HEK293 (cell line): ENCODE measurements at regions not wholly inside any gene's neighbourhood (a gene's known extent, or its start where the extent isn't known, plus 50 kb on each side); places are given as distances from the start of the nearest gene placed in this dataset.

Source experiments
- CTCF ChIA-PET: fragments of 350-600 bp; formaldehyde crosslinking; extraction: SDS; loops from one replicate; lab custom pipeline; 2021; ENCODE audit warnings: antibody characterized with exemption; lab: Yijun Ruan, JAX
- POLR2A ChIA-PET: fragments of 300-600 bp; formaldehyde crosslinking; extraction: SDS; loops from one replicate; lab custom pipeline; 2020; ENCODE audit warnings: antibody characterized with exemption, inconsistent platforms; lab: Yijun Ruan, JAX
- H3K27ac ChIP-seq: fragments of 200-500 bp; sonication (Bioruptor generic); 2 replicates; pipeline ENCODE4 v1.5.1; 2014; ENCODE audit warnings: low read depth, low read length, control low read depth, inconsistent platforms; ENCODE audit errors: extremely low read depth
- H3K36me3 ChIP-seq, 2 experiments: fragments of 200-500 bp in 1 of 2; sonication (Bioruptor generic) in 1 of 2; 1 replicate in 1 of 2; 2 replicates in 1 of 2; pipeline ENCODE4 v1.5.1; 2014 to 2017; ENCODE audit warnings: inconsistent platforms in 2 of 2, low read length in 2 of 2; ENCODE audit not compliant: control insufficient read depth in 2 of 2, insufficient read depth in 1 of 2
- H3K4me1 ChIP-seq: fragments of 200-500 bp; sonication (Bioruptor generic); 2 replicates; pipeline ENCODE4 v1.5.1; 2014; ENCODE audit warnings: mild to moderate bottlenecking, low read length, inconsistent platforms; ENCODE audit not compliant: control insufficient read depth, insufficient read depth
- H3K4me3 ChIP-seq: 2 replicates; pipeline ENCODE4 v1.5.1; 2011; ENCODE audit warnings: low read depth, mild to moderate bottlenecking, control low read depth, low read length, moderate library complexity
- H3K9me3 ChIP-seq: fragments of 200-500 bp; sonication (Bioruptor generic); 2 replicates; pipeline ENCODE4 v1.5.1; 2014; ENCODE audit warnings: low read depth, low read length, inconsistent platforms; ENCODE audit not compliant: control insufficient read depth, insufficient read depth
- KLF10 ChIP-seq: fragments of 450-650 bp; IDR thresholded peaks from 2 replicates; pipeline ENCODE4 v1.5.1; 2018; ENCODE audit warnings: missing biosample characterization, mild to moderate bottlenecking, missing genetic modification characterization
- RBAK ChIP-seq: fragments of 450-650 bp; formaldehyde crosslinking; IDR thresholded peaks from 2 replicates; pipeline ENCODE4 v1.5.1; 2016; ENCODE audit warnings: missing biosample characterization, missing genetic modification characterization
- REPIN1 ChIP-seq: fragments of 450-650 bp; formaldehyde crosslinking; IDR thresholded peaks from 2 replicates; pipeline ENCODE4 v1.5.1; 2017; ENCODE audit warnings: missing biosample characterization, missing genetic modification characterization, low read depth
- SCRT2 ChIP-seq: fragments of 450-650 bp; formaldehyde crosslinking; IDR thresholded peaks from 2 replicates; pipeline ENCODE4 v1.5.1; 2016; ENCODE audit warnings: missing biosample characterization, missing genetic modification characterization
- SETDB1 ChIP-seq: IDR thresholded peaks from one replicate; pipeline ENCODE4 v1.6.1; 2017; ENCODE audit warnings: mild to moderate bottlenecking, low read length, moderate library complexity, mixed read lengths; ENCODE audit not compliant: insufficient read length
- ZFHX2 ChIP-seq: fragments of 450-650 bp; formaldehyde crosslinking; conservative IDR thresholded peaks from 2 replicates; pipeline ENCODE4 v1.5.1; 2016; ENCODE audit warnings: missing biosample characterization, missing genetic modification characterization
- ZFP3 ChIP-seq: fragments of 450-650 bp; formaldehyde crosslinking; IDR thresholded peaks from 2 replicates; pipeline ENCODE4 v1.5.1; 2016; ENCODE audit warnings: low read depth, missing biosample characterization, missing genetic modification characterization
- ZNF202 ChIP-seq: fragments of 450-650 bp; formaldehyde crosslinking; IDR thresholded peaks from 2 replicates; pipeline ENCODE4 v1.5.1; 2016; ENCODE audit warnings: missing biosample characterization, missing genetic modification characterization, borderline replicate concordance
- ZNF211 ChIP-seq: fragments of 450-650 bp; formaldehyde crosslinking; IDR thresholded peaks from 2 replicates; pipeline ENCODE4 v1.5.1; 2016; ENCODE audit warnings: low read depth, missing biosample characterization, missing genetic modification characterization
- ZNF23 ChIP-seq: fragments of 450-650 bp; formaldehyde crosslinking; IDR thresholded peaks from 2 replicates; pipeline ENCODE4 v1.5.1; 2016; ENCODE audit warnings: missing biosample characterization, missing genetic modification characterization, borderline replicate concordance
- ZNF248 ChIP-seq: fragments of 450-650 bp; formaldehyde crosslinking; IDR thresholded peaks from 2 replicates; pipeline ENCODE4 v1.5.1; 2017; ENCODE audit warnings: missing biosample characterization, missing genetic modification characterization
- ZNF335 ChIP-seq: fragments of 450-650 bp; formaldehyde crosslinking; conservative IDR thresholded peaks from 2 replicates; pipeline ENCODE4 v1.5.1; 2016; ENCODE audit warnings: missing biosample characterization, missing genetic modification characterization
- ZNF391 ChIP-seq: fragments of 450-650 bp; formaldehyde crosslinking; IDR thresholded peaks from 2 replicates; pipeline ENCODE4 v1.5.1; 2016; ENCODE audit warnings: low read depth, missing biosample characterization, missing genetic modification characterization, borderline replicate concordance
- ZNF76 ChIP-seq: fragments of 450-650 bp; formaldehyde crosslinking; IDR thresholded peaks from 2 replicates; pipeline ENCODE4; 2016; ENCODE audit warnings: low read depth, missing biosample characterization, missing genetic modification characterization, borderline replicate concordance
- ZNF791 ChIP-seq: fragments of 450-650 bp; formaldehyde crosslinking; IDR thresholded peaks from 2 replicates; pipeline ENCODE4 v1.5.1; 2016; ENCODE audit warnings: missing biosample characterization, missing genetic modification characterization
- TF ChIP-seq, protein P1 (sequence below): fragments of 450-650 bp; formaldehyde crosslinking; IDR thresholded peaks from 2 replicates; pipeline ENCODE4 v1.5.1; 2017; ENCODE audit warnings: missing biosample characterization, mild to moderate bottlenecking, missing genetic modification characterization, moderate library complexity
- TF ChIP-seq, protein P2 (sequence below): fragments of 450-650 bp; formaldehyde crosslinking; IDR thresholded peaks from 2 replicates; pipeline ENCODE4 v1.5.1; 2016; ENCODE audit warnings: missing biosample characterization, missing genetic modification characterization
- TF ChIP-seq, protein P3 (sequence below): fragments of 450-650 bp; formaldehyde crosslinking; IDR thresholded peaks from 2 replicates; pipeline ENCODE4 v1.5.0; 2017; ENCODE audit warnings: missing biosample characterization, missing genetic modification characterization, borderline replicate concordance
- TF ChIP-seq, protein P4 (sequence below): fragments of 450-650 bp; IDR thresholded peaks from 2 replicates; pipeline ENCODE4 v1.5.1; 2018; ENCODE audit warnings: missing biosample characterization, missing genetic modification characterization

DNA sequence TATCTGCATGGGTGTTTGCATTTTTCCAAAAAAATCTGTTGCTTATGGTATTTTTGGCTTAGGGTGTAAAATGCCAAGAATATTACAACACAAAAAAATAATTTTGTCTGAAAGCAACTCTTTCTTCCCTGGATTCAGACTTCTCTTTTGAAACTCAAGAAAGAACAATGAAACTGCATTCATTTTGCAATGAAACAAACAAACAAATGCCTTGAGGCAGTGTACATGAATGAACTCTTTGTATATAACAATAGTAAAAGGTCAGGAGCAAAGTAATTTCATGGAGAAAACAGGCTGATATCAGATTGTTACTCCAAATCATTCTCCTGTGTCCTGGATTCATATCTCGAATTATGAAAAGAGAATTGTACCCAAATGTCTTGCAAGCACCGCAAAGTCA, 301.6 kb upstream of the CDH20 start:
- ChIA-PET POLR2A (no interaction called here), CTCF (no interaction called here)
- Histone ChIP-seq H3K27ac (no peak overlapping the region), H3K4me3 (no peak overlapping the region), H3K4me1 (no peaks in the 10 kb centered on the region), H3K36me3 (no peaks in the 10 kb centered on the region), H3K9me3 (no peaks in the 10 kb centered on the region)
- TF ChIP-seq KLF10 (tag by site-specific recombination) (no peak), ZFHX2 (tag by site-specific recombination) (no peak), ZNF791 (no peak), RBAK (no peak), ZNF391 (tag by site-specific recombination) (no peak)
- TF ChIP-seq, protein P1, sequence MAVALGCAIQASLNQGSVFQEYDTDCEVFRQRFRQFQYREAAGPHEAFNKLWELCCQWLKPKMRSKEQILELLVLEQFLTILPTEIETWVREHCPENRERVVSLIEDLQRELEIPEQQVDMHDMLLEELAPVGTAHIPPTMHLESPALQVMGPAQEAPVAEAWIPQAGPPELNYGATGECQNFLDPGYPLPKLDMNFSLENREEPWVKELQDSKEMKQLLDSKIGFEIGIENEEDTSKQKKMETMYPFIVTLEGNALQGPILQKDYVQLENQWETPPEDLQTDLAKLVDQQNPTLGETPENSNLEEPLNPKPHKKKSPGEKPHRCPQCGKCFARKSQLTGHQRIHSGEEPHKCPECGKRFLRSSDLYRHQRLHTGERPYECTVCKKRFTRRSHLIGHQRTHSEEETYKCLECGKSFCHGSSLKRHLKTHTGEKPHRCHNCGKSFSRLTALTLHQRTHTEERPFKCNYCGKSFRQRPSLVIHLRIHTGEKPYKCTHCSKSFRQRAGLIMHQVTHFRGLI = no peak

DNA sequence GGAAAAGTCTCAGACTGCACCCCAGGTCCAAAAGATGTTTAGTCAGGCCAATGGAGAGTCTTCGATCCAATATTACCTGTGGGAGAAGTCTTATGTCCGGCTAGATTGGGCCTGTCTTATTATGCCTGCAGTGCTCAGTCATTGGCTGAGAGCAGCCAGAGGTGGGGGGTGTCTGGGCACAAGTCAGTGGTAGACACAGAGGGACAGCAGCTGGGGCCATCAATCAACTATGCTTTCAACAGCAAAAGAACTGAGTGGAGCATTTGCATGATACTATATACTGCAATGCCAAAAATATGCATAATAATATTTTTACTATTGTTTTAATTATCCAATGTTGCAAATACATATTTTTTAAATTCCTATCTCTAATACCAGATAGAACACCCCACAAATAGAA, 298.6 kb upstream of the CDH20 start:
- Histone ChIP-seq H3K9me3 (no peaks in the 10 kb centered on the region), H3K36me3 (no peaks in the 10 kb centered on the region), H3K4me1 (no peaks in the 10 kb centered on the region), H3K4me3 (no peak overlapping the region), H3K27ac (no peak overlapping the region)
- TF ChIP-seq RBAK (no peak), ZNF248 (tag by site-specific recombination) (no peak), ZNF76 (no peak), ZNF335 (no peak), SCRT2 (tag by site-specific recombination) (no peak), ZNF202 (tag by site-specific recombination) (no peak), ZFHX2 (tag by site-specific recombination) (no peak), ZFP3 (tag by site-specific recombination) (no peak), SETDB1 (no peak), REPIN1 (tag by site-specific recombination) (no peak), ZNF211 (tag by site-specific recombination) (no peak), ZNF23 (tag by site-specific recombination) (no peak)
- TF ChIP-seq, protein P2, sequence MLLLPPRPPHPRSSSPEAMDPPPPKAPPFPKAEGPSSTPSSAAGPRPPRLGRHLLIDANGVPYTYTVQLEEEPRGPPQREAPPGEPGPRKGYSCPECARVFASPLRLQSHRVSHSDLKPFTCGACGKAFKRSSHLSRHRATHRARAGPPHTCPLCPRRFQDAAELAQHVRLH = no peak
- TF ChIP-seq, protein P3, sequence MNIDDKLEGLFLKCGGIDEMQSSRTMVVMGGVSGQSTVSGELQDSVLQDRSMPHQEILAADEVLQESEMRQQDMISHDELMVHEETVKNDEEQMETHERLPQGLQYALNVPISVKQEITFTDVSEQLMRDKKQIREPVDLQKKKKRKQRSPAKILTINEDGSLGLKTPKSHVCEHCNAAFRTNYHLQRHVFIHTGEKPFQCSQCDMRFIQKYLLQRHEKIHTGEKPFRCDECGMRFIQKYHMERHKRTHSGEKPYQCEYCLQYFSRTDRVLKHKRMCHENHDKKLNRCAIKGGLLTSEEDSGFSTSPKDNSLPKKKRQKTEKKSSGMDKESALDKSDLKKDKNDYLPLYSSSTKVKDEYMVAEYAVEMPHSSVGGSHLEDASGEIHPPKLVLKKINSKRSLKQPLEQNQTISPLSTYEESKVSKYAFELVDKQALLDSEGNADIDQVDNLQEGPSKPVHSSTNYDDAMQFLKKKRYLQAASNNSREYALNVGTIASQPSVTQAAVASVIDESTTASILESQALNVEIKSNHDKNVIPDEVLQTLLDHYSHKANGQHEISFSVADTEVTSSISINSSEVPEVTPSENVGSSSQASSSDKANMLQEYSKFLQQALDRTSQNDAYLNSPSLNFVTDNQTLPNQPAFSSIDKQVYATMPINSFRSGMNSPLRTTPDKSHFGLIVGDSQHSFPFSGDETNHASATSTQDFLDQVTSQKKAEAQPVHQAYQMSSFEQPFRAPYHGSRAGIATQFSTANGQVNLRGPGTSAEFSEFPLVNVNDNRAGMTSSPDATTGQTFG (tag by site-specific recombination) = no peak
- TF ChIP-seq, protein P4, sequence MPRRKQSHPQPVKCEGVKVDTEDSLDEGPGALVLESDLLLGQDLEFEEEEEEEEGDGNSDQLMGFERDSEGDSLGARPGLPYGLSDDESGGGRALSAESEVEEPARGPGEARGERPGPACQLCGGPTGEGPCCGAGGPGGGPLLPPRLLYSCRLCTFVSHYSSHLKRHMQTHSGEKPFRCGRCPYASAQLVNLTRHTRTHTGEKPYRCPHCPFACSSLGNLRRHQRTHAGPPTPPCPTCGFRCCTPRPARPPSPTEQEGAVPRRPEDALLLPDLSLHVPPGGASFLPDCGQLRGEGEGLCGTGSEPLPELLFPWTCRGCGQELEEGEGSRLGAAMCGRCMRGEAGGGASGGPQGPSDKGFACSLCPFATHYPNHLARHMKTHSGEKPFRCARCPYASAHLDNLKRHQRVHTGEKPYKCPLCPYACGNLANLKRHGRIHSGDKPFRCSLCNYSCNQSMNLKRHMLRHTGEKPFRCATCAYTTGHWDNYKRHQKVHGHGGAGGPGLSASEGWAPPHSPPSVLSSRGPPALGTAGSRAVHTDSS (tag by site-specific recombination) = no peak
- POLR2A ChIA-PET = no interaction called here
- CTCF ChIA-PET = no interaction called here
